Activated CD8-positive, alpha-beta T cell treated with anti-CD3 and anti-CD28 coated beads for 36 hours (primary cell): ENCODE measurements at regions not wholly inside any gene's neighbourhood (a gene's known extent, or its start where the extent isn't known, plus 50 kb on each side); places are given as distances from the start of the nearest gene placed in this dataset.

Source experiments
- ATAC-seq: fragments of 200-7000 bp; cut with Tn5 transposase; one replicate; pipeline ENCODE4 v1.10.0; 2021; ENCODE audit warnings: mild to moderate bottlenecking, moderate library complexity
- CTCF ChIA-PET: fragments of 350-600 bp; sonication (Branson Sonifier 250); formaldehyde crosslinking; loops from one replicate; lab custom pipeline; 2021; ENCODE audit warnings: antibody characterized with exemption; lab: Charles Lee
- POLR2A ChIA-PET: fragments of 350-600 bp; sonication (Branson Sonifier 250); formaldehyde crosslinking; loops from one replicate; lab custom pipeline; 2021; ENCODE audit warnings: antibody characterized with exemption; lab: Charles Lee
- DNase-seq: peaks from one replicate; pipeline ENCODE4 v3.0.0-alpha.2; 2020
- H3K27ac Mint-ChIP-seq: one replicate; pipeline ENCODE4 v1.8.0; 2021; ENCODE audit warnings: mild to moderate bottlenecking, mixed read lengths
- H3K27me3 Mint-ChIP-seq: one replicate; pipeline ENCODE4 v1.8.0; 2021; ENCODE audit warnings: mixed read lengths
- H3K36me3 Mint-ChIP-seq: one replicate; pipeline ENCODE4 v1.8.0; 2021; ENCODE audit warnings: low read depth, mixed read lengths
- H3K4me1 Mint-ChIP-seq: one replicate; pipeline ENCODE4 v1.8.0; 2021; ENCODE audit warnings: low read depth, mixed read lengths
- H3K4me3 Mint-ChIP-seq: one replicate; pipeline ENCODE4 v1.8.0; 2021; ENCODE audit warnings: mild to moderate bottlenecking, moderate library complexity, mixed read lengths
- H3K9me3 Mint-ChIP-seq: one replicate; pipeline ENCODE4 v1.8.0; 2021; ENCODE audit warnings: mixed read lengths
- CTCF ChIP-seq: fragments of 200-600 bp; IDR thresholded peaks from one replicate; pipeline ENCODE4 v1.8.0; 2022; ENCODE audit warnings: antibody characterized with exemption, mild to moderate bottlenecking
- intact Hi-C: fragments of 100-400 bp; cut with micrococcal nuclease; formaldehyde crosslinking; loops from one replicate; pipeline ENCODE4 v1.10.0; 2022

- TF ChIP-seq CTCF: no peak
- no peak for ATAC-seq
- POLR2A ChIA-PET: no interaction called here
- Mint-ChIP-seq H3K4me3 (no peak overlapping the region), H3K4me1 (no peaks in the 10 kb centered on the region), H3K9me3 (no peaks in the 10 kb centered on the region), H3K27me3 (no peaks in the 10 kb centered on the region), H3K36me3 (no peaks in the 10 kb centered on the region), H3K27ac (no peak overlapping the region)
- no peak for DNase-seq
- CTCF ChIA-PET: no interaction called here
- intact Hi-C loops: no loop called here
Observed at GRCh38 chr4:35201403-35201802, 1042.9 kb downstream of the ARAP2 start.

- intact Hi-C loops: no loop called here
Observed at GRCh38 chr4:35216636-35217035, 1027.7 kb downstream of the ARAP2 start.

DNA sequence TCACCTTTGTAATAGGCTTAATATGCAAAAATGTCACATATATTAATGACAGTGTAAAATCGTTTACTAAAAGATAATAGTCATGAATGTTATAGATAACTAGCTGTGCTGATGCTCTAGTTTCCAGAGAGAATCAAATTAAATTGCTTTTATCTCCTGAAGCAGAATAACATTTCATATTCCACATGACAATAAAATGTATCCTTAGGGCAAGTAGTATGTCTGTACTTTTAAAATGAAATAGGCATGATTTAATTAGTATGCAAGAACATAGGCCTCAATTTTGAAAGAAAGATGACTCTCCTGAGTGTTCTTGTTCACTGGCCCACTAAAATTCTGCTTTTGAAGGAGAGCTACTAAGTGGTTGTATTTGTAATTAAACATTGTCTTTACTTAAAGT lies 1027.0 kb downstream of the ARAP2 start:
- DNase-seq (no peak), ATAC-seq (no peak)
- H3K9me3 Mint-ChIP-seq: no peaks in the 10 kb centered on the region
- H3K27me3 Mint-ChIP-seq: no peaks in the 10 kb centered on the region
- CTCF ChIA-PET: no interaction called here
- TF ChIP-seq CTCF: no peak
- intact Hi-C loops: no loop called here
- POLR2A ChIA-PET: no interaction called here
- no peaks in the 10 kb centered on the region for H3K4me1 Mint-ChIP-seq
- no peaks in the 10 kb centered on the region for H3K36me3 Mint-ChIP-seq
- no peak overlapping the region for H3K27ac Mint-ChIP-seq
- H3K4me3 Mint-ChIP-seq: no peak overlapping the region

More at GRCh38 chr4:35216636-35217035, 1027.7 kb downstream of the ARAP2 start:
- CTCF ChIA-PET: no interaction called here
- H3K9me3 Mint-ChIP-seq: no peaks in the 10 kb centered on the region
- ATAC-seq: no peak
- DNase-seq: no peak
- H3K4me1 Mint-ChIP-seq: no peaks in the 10 kb centered on the region
- no peaks in the 10 kb centered on the region for H3K27me3 Mint-ChIP-seq
- no peak overlapping the region for H3K27ac Mint-ChIP-seq
- H3K36me3 Mint-ChIP-seq: no peaks in the 10 kb centered on the region
- no peak for TF ChIP-seq CTCF
- POLR2A ChIA-PET: no interaction called here
- no peak overlapping the region for H3K4me3 Mint-ChIP-seq

GRCh38 chr4:35228313-35228712 lies 1016.0 kb downstream of the ARAP2 start:
- H3K4me1 Mint-ChIP-seq: no peaks in the 10 kb centered on the region
- no peaks in the 10 kb centered on the region for H3K36me3 Mint-ChIP-seq
- no peaks in the 10 kb centered on the region for H3K27me3 Mint-ChIP-seq
- ChIA-PET CTCF (no interaction called here), POLR2A (no interaction called here)
- ATAC-seq: no peak
- TF ChIP-seq CTCF: no peak
- intact Hi-C loops: no loop called here
- H3K27ac Mint-ChIP-seq: no peak overlapping the region
- H3K9me3 Mint-ChIP-seq: peaks cover 3% of the 10 kb centered on the region
- H3K4me3 Mint-ChIP-seq: no peak overlapping the region
- DNase-seq: no peak

- intact Hi-C loops: no loop called here
- no peak overlapping the region for H3K27ac Mint-ChIP-seq
- no peaks in the 10 kb centered on the region for H3K36me3 Mint-ChIP-seq
- H3K27me3 Mint-ChIP-seq: no peaks in the 10 kb centered on the region
- ATAC-seq (no peak), DNase-seq (no peak)
- POLR2A ChIA-PET: no interaction called here
- TF ChIP-seq CTCF: no peak
- no peaks in the 10 kb centered on the region for H3K4me1 Mint-ChIP-seq
- H3K4me3 Mint-ChIP-seq: no peak overlapping the region
- H3K9me3 Mint-ChIP-seq: peaks cover 3% of the 10 kb centered on the region
- CTCF ChIA-PET: no interaction called here
Observed at GRCh38 chr4:35229021-35229420, 1015.3 kb downstream of the ARAP2 start.
